GM23248 (cell line): ENCODE measurements at regions not wholly inside any gene's neighbourhood (a gene's known extent, or its start where the extent isn't known, plus 50 kb on each side); places are given as distances from the start of the nearest gene placed in this dataset.

Experiments used
- EZH2 ChIP-seq: fragments of 200-600 bp; sonication (generic); IDR thresholded peaks from 2 replicates; pipeline ENCODE4 v1.6.1; 2018; ENCODE audit warnings: antibody characterized with exemption, mild to moderate bottlenecking; ENCODE audit not compliant: insufficient read depth, poor library complexity, severe bottlenecking
- EZH2phosphoT487 ChIP-seq: fragments of 200-600 bp; sonication (generic); IDR thresholded peaks from 2 replicates; pipeline ENCODE4 v1.6.1; 2018; ENCODE audit warnings: antibody characterized with exemption, moderate library complexity, mild to moderate bottlenecking, low read depth; ENCODE audit not compliant: insufficient read depth

DNA sequence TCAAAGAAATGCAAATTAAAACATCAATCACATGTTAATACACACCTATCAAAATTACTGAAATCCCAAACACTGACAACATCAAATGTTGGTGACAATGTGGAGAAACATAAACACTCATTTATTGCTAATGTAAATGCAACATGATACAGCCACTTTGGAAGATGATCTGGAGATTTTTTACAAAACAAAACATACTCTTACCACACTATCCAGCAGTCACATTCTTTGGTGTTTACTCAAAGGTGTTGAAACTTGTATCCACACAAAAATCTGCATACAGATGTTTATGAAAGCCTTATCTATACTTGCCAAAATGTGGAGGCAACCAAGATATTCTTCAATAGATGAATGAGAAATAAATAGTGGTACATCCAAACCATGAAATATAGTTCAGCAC, 1219.5 kb upstream of the PCDH20 start:
- TF ChIP-seq EZH2phosphoT487 (no peak), EZH2 (no peak)
